ENCODE measurements at regions not wholly inside any gene's neighbourhood (a gene's known extent, or its start where the extent isn't known, plus 50 kb on each side); places are given as distances from the start of the nearest gene placed in this dataset.

DNA sequence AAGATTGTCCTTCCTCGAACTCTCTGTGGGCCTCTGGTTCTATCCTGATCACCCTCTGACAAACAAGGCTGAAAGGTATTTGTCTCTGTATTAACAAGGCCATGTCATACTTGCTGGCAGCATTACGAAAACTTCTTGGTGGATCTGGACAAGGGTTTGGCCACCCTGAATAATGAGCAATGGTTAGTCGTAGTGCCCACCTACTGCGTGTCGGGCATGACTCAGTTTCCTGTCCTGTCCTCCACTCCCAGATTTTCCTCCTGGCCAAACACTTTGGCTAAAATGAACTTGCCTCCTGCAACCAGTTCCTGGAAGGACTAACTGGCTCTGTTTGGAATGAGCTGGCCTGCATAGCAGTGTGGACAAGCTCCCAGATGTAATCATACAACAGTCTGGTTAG, 198.5 kb upstream of the SMIM21 start:
- Histone ChIP-seq H3K4me1 (ENCODE audit: control insufficient read depth in 1 of 2, insufficient read depth in 2 of 2, low read length in 2 of 2) (no peaks in the 10 kb centered on the region), H3K4me3 (replicated peaks in 1 of 3; ENCODE audit: low read depth in 2 of 3, low read length in 3 of 3) (no peak overlapping the region), H3K9ac (ENCODE audit: insufficient read depth, low read length, poor library complexity, severe bottlenecking) (no peak overlapping the region), H3K79me2 (ENCODE audit: insufficient read depth, low read length) (no peaks in the 10 kb centered on the region), H3K9me3 (replicated peaks in 1 of 2; ENCODE audit: control insufficient read depth in 1 of 2, insufficient read depth in 1 of 2, low read length in 2 of 2) (peaks cover 8 to 26% of the 10 kb centered on the region in 2 donors), H3K27ac (ENCODE audit: low read depth in 1 of 2, low read length in 2 of 2) (no peak overlapping the region), H3K27me3 (ENCODE audit: control insufficient read depth in 2 of 2, insufficient read depth in 2 of 2, low read length in 2 of 2) (no peaks in the 10 kb centered on the region), H3K4me2 (replicated peaks; ENCODE audit: extremely low read depth, low read length, poor library complexity, severe bottlenecking) (no peak overlapping the region), H2AFZ (ENCODE audit: insufficient read depth, low read depth, low read length, poor library complexity, severe bottlenecking) (no peak overlapping the region), H4K20me1 (ENCODE audit: insufficient read depth, low read length) (no peaks in the 10 kb centered on the region), H3K36me3 (replicated peaks in 1 of 2; ENCODE audit: control insufficient read depth in 1 of 2, insufficient read depth in 2 of 2, low read length in 2 of 2) (no peaks in the 10 kb centered on the region)
- H3K27me3 Mint-ChIP-seq (ENCODE audit: low read depth in 3 of 3): peaks cover 0 to 3% (median 2%) of the 10 kb centered on the region in 3 donors
- peaks cover 10 to 24% (median 17%) of the 10 kb centered on the region in 7 donors for H3K9me3 Mint-ChIP-seq
- intact Hi-C loops (cut with micrococcal nuclease): no loop called here
- WGBS (ENCODE audit: insufficient coverage): 94% methylated on average over 5 of the region's 5 CpGs
- H3K27ac Mint-ChIP-seq: no peak overlapping the region
- H3K4me1 Mint-ChIP-seq: no peaks in the 10 kb centered on the region
- TF ChIP-seq, protein P1, sequence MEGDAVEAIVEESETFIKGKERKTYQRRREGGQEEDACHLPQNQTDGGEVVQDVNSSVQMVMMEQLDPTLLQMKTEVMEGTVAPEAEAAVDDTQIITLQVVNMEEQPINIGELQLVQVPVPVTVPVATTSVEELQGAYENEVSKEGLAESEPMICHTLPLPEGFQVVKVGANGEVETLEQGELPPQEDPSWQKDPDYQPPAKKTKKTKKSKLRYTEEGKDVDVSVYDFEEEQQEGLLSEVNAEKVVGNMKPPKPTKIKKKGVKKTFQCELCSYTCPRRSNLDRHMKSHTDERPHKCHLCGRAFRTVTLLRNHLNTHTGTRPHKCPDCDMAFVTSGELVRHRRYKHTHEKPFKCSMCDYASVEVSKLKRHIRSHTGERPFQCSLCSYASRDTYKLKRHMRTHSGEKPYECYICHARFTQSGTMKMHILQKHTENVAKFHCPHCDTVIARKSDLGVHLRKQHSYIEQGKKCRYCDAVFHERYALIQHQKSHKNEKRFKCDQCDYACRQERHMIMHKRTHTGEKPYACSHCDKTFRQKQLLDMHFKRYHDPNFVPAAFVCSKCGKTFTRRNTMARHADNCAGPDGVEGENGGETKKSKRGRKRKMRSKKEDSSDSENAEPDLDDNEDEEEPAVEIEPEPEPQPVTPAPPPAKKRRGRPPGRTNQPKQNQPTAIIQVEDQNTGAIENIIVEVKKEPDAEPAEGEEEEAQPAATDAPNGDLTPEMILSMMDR (IDR thresholded peaks at IDR 0.05): no peak
- DNase-seq: no peak
- no peaks in the 10 kb centered on the region for H3K36me3 Mint-ChIP-seq
- no peak overlapping the region for H3K4me3 Mint-ChIP-seq

DNA sequence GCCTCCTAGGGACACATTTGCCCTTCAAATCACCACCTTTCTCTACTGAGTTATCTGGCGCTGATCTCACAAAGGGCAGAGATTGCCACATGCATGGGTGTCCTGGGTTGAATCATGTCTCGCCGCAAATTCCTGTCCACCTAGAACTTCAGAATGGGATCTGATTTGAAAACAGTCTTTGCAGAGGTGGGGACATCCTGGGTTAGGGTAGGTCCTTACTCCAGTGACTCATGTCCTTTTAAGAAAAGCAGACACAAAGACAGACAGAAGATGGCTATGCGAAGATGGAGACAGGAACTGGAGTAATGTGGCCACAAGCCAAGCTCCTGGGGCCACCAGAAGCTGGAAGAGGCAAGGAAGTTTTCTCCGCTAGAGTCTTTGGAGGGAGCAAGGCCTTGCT, 197.4 kb upstream of the SMIM21 start:
- H3K27ac ChIP-seq (ENCODE audit: low read depth in 1 of 2, low read length in 2 of 2): no peak overlapping the region
- no peak for DNase-seq
- no peak overlapping the region for H3K4me3 ChIP-seq (replicated peaks in 1 of 3; ENCODE audit: low read depth in 2 of 3, low read length in 3 of 3)
- Mint-ChIP-seq H3K4me3 (peak overlapping the region in 1 of 2 donors; percentile 36), H3K36me3 (no peaks in the 10 kb centered on the region), H3K9me3 (peaks cover 10 to 26% (median 17%) of the 10 kb centered on the region in 7 donors), H3K27me3 (ENCODE audit: low read depth in 3 of 3) (peaks cover 0 to 3% (median 2%) of the 10 kb centered on the region in 3 donors), H3K27ac (no peak overlapping the region), H3K4me1 (no peaks in the 10 kb centered on the region)
- intact Hi-C loops (cut with micrococcal nuclease): no loop called here
- no peaks in the 10 kb centered on the region for H4K20me1 ChIP-seq (ENCODE audit: insufficient read depth, low read length)
- H3K36me3 ChIP-seq (replicated peaks in 1 of 2; ENCODE audit: control insufficient read depth in 1 of 2, insufficient read depth in 2 of 2, low read length in 2 of 2): no peaks in the 10 kb centered on the region
- no peaks in the 10 kb centered on the region for H3K27me3 ChIP-seq (ENCODE audit: control insufficient read depth in 2 of 2, insufficient read depth in 2 of 2, low read length in 2 of 2)
- no peak overlapping the region for H3K4me2 ChIP-seq (replicated peaks; ENCODE audit: extremely low read depth, low read length, poor library complexity, severe bottlenecking)
- no peak overlapping the region for H2AFZ ChIP-seq (ENCODE audit: insufficient read depth, low read depth, low read length, poor library complexity, severe bottlenecking)
- no peaks in the 10 kb centered on the region for H3K79me2 ChIP-seq (ENCODE audit: insufficient read depth, low read length)
- no peak overlapping the region for H3K9ac ChIP-seq (ENCODE audit: insufficient read depth, low read length, poor library complexity, severe bottlenecking)
- WGBS (ENCODE audit: insufficient coverage): 96% methylated on average over 4 of the region's 5 CpGs
- H3K4me1 ChIP-seq (ENCODE audit: control insufficient read depth in 1 of 2, insufficient read depth in 2 of 2, low read length in 2 of 2): no peaks in the 10 kb centered on the region
- TF ChIP-seq, protein P1 (IDR thresholded peaks at IDR 0.05): no peak
- H3K9me3 ChIP-seq (replicated peaks in 1 of 2; ENCODE audit: control insufficient read depth in 1 of 2, insufficient read depth in 1 of 2, low read length in 2 of 2): peaks cover 11 to 32% of the 10 kb centered on the region in 2 donors
